Urothelium cell line (cell line): ENCODE measurements at regions not wholly inside any gene's neighbourhood (a gene's known extent, or its start where the extent isn't known, plus 50 kb on each side); places are given as distances from the start of the nearest gene placed in this dataset.
A peak's percentile ranks its signal among the peaks of the same experiment; 100 is the strongest.
"Not testable (repeated sequence)": the region's sequence is repeated elsewhere in the genome, so short reads cannot be mapped to it uniquely, and the experiment has no call there.

Source experiments
- DNase-seq: peaks from one replicate; pipeline ENCODE4 v3.0.0; 2011; ENCODE audit warnings: low spot score, mixed read lengths
- FAIRE-seq: peaks from 2 replicates; lab custom pipeline; 2011; peaks lifted over from hg19 to GRCh38; lab: Jason Lieb, UNC

DNA sequence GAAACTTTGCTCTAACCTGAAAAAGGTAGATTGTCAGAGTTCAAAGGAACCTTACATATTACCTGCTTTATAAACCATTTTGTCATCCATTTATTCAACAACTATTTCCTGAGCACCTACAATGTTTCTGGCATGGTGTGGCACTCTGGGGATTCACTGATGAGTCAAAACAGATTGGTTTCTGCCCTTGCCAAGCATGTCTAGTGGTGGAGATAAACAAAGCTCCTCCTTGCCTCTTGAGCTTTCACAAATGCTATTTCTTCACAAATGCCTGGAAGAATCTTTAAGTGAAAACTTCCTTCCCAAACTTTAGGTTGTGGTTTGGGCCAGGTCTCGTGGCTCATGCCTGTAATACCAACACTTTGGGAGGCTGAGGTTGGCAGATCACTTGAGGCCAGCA is 85.1 kb upstream of the RELN start:
- FAIRE-seq, result no peak
- DNase-seq, result no peak

DNA sequence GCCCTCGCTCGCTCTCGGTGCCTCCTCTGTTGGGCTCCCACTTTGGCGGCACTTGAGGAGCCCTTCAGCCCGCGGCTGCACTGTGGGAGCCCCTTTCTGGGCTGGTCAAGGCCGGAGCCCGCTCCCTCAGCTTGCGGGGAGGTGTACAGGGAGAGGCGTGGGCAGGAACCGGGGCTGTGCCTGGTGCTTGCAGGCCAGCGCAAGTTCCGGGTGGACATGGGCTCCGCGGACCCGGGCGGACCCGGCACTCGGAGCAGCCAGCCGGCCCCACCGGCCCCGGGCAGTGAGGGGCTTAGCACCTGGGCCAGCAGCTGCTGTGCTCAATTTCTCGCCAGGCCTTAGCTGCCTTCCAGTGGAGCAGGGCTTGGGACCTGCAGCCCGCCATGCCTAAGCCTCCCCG is 82.2 kb upstream of the RELN start:
- FAIRE-seq, DNase-seq: not testable (repeated sequence)

DNA sequence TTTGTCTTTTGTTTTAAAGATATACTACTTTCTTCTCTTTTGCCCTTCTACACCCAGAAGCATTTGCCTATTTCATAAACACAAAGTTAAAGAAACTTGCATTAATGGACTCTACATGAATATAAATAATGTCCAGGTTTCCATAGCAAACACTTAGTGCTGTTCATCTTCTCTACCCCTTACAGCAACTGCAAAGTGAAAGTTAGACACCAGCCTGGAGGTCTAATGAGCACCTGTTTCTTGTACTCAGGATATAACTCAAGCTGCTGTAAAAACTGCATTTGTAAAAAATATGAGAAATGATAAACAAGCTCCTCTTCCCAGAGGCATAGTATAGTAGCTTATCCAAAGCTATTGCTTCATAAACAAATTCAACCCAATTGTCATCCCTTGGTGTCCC is 76.0 kb upstream of the RELN start:
- no peak for FAIRE-seq
- DNase-seq, result no peak

DNA sequence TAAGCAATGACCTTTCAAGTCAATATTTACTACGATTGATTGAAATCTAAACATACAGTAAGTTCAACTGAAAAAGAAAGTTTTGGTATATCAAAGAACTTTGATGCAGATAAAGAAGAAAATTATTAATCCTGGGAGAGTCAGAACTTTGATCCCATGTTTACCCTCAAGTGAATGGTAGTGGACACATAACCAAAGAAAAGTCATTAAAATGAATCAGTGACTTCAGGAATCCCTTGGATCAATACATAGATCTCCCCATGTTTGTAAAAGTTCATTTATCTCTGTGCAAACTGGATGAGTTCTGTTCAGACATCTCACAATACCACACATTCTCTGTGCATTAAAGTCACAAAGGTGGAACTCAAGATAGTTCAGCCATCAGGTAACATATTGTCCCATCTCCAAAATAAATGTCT is 75.5 kb upstream of the RELN start:
- DNase-seq (no peak), FAIRE-seq (no peak)

DNA sequence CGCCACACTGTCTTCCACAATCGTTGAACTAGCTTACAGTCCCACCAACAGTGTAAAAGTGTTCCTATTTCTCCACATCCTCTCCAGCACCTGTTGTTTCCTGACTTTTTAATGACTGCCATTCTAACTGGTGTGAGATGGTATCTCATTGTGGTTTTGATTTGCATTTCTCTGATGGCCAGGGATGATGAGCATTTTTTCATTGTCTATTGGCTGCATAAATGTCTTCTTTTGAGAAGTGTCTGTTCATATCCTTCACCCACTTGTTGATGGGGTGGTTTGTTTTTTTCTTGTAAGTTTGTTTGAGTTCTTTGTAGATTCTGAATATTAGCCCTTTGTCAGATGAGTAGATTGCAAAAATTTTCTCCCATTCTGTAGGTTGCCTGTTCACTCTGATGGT is 74.3 kb upstream of the RELN start:
- FAIRE-seq, DNase-seq: not testable (repeated sequence)

DNA sequence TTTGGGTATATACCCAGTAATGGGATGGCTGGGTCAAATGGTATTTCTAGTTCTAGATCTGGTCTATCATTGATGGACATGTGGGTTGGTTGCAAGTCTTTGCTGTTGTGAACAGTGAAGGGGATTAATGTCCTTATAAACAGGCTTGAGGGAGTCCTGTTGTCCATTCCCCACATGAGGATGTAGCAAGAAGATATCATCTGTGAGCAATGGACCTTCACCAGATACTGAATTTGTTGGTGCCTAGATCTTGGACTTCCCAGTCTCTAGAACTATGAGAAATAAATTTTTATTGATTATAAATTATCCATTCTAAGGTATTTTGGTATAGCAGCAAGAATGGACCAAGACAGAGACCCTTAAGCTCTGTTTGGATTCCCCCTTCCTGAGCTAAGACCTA is 72.2 kb upstream of the RELN start:
- DNase-seq (no peak), FAIRE-seq (no peak)

DNA sequence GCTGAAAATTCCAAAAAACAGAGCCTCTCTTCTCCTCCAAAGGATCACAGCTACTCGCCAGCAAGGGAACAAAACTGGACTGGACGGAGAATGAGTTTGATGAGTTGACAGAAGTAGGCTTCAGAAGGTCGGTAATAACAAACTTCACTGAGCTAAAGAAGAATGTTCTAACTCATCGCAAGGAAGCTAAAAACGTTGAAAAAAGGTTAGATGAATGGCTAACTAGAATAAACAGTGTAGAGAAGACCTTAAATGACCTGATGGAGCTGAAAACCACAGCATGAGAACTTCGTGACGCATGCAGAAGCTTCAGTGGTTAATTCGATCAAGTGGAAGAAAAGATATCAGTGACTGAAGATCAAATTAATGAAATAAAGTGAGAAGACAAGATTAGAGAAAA is 70.4 kb upstream of the RELN start:
- not testable (repeated sequence) for FAIRE-seq, DNase-seq

DNA sequence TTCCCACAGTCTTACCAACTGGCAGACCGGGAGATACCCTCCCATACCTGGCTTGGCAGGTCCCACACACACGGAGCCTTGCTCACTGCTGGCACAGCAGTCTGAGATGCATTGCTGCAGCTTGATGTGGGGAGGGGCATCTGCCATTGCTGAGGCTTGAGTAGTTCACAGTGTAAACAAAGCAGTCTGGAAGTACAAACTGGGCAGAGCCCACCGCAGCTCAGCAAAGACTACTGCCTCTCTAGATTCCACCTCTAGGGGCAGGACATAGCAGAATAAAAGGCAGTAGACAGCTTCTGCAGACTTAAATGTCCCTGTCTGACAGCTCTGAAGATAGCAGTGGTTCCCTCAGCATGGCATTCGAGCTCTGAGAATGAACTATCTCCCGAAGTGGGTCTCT is 69.6 kb upstream of the RELN start:
- no peak for DNase-seq
- peak; percentile 52 for FAIRE-seq

DNA sequence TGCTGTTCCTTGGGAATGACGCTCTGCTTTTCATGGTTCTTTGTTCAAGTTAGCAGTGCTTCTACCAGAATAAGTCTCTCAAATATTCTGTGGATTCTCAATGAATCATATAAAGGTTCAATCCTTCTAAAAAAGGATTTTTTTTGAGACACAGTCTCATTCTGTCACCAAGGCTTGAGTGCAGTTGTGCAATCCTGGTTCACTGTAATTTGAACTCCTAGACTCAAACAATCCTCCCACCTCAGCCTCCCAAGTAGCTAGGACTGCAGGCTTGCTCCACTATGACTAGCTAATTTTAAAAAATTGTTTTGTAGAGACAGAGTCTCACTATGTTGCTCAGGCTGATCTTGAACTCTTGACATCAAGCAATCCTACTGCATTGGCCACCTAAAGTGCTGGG is 64.9 kb upstream of the RELN start:
- no peak for DNase-seq
- FAIRE-seq, result no peak

DNA sequence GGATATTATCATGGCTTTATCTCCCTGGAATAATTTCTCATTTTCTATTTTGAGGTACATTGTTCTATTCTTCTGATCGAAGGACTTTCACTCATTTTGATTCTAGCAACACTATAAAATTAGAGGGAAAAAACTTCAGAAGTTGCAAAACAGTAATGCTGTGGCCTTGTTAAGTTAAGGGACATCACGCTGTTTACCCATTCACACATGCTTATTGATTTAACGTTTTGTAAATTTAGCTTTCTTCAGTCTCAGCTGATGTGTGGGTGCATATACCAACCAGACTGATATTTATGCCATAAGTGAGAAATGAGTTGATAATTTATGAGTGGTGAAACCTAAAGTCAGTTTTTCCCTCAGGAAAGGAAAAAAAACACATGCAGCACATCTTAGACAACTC is 63.5 kb upstream of the RELN start:
- DNase-seq, result no peak
- no peak for FAIRE-seq

DNA sequence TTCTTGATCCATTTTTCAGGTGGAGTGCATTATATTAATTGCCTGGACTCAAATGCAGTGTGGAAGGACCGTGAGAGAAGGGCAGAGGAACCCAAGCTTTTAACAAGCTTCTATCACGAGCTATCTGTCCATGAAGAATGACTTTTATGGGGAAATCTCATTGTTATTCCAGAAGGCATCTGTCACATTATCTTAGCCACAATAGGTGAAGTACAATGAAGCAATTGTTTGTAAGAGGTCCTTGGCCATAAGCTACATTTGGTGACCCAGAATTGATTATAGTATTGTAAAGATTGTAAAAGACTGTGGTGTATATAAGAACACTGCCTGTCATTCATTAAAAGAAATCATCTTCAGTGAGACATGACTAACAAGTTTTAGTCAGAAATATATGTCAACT is 58.6 kb upstream of the RELN start:
- FAIRE-seq (no peak), DNase-seq (no peak)

DNA sequence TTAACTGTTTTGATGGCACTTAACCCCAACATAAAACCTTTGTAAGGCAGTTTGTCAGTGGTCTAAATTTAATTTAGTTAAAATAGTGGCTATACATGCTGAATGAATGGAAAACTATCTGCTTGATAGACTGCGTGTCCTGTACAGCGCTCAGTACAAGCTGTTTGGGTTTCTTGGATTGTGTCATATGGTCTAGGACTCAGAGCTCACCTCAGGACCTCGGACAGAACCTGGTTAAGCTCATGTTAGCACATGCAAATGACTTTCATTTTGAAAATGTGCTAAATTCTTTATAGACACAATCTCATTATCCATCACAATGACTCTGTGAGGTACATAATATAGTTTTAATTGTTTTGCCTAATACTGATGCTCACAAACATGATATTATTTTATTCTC is 55.7 kb upstream of the RELN start:
- DNase-seq, result peak; percentile 18
- FAIRE-seq, result no peak

DNA sequence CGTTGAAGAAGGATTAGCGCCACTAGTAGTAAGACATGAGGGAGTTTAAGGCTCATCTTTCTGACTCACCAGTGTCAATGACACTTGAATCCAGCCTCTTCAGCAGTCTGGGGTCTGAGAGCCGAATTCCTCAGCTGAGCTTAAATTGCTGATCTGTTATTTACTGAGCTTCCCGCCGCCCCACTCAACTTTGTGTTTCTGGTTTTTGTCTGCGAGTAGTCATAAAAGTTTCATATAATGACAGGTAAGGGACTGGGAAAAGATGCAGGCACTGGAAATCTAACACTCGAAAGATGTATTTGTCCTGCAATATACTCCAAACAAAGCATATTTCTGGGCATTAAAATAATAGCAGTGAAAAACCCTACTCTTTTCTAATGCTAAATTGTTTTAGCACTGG is 51.2 kb upstream of the RELN start:
- DNase-seq (no peak), FAIRE-seq (no peak)

DNA sequence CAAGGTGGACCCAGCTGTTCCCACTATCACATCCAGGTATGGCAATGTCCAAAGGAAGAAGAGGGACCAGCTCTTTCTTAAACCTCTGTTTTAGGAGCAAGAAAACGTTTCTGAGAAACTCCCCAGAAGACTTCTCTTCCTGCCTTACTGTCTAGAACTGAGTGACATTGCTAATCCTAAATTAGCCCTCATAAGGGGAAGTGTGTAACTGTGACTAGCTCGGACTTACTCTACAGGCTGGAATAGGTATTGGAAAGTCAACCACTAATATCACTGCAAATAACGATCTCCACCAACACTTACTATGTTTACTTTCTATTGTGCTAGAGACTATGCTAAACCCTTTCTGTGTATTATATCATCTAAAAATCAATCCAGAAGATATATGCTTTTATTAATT is 49.9 kb upstream of the RELN start:
- peak; percentile 46 for FAIRE-seq
- DNase-seq, result no peak
